Neural cell (in vitro differentiated cells): ENCODE measurements at regions not wholly inside any gene's neighbourhood (a gene's known extent, or its start where the extent isn't known, plus 50 kb on each side); places are given as distances from the start of the nearest gene placed in this dataset.

Experiments used
- H2AFZ ChIP-seq: fragments of 200-600, 300-800 bp; sonication (generic), shearing (Covaris generic); 2 replicates; pipeline ENCODE4 v1.6.0; 2014; ENCODE audit warnings: low read depth, mild to moderate bottlenecking, antibody characterized with exemption, low read length, moderate library complexity
- H3F3A ChIP-seq: fragments of 200-600 bp; shearing (Covaris generic); 2 replicates; pipeline ENCODE4 v1.6.1; 2016; ENCODE audit warnings: mild to moderate bottlenecking, moderate library complexity, mixed read lengths, antibody characterized with exemption, low read length; ENCODE audit not compliant: insufficient read depth, poor library complexity, severe bottlenecking
- H3K27ac ChIP-seq: fragments of 200-600, 300-800 bp; sonication (generic), shearing (Covaris generic); 2 replicates; pipeline ENCODE4 v1.5.1; 2014; ENCODE audit warnings: mild to moderate bottlenecking, low read length, moderate library complexity
- H3K27me3 ChIP-seq: fragments of 300-800, 200-600 bp; sonication (generic), shearing (Covaris generic); 2 replicates; pipeline ENCODE4 v1.6.0; 2014; ENCODE audit warnings: mild to moderate bottlenecking, low read depth, low read length, moderate library complexity; ENCODE audit not compliant: insufficient read depth
- H3K36me3 ChIP-seq: fragments of 300-800, 200-600 bp; sonication (generic), shearing (Covaris generic); 2 replicates; pipeline ENCODE4 v1.5.1; 2014; ENCODE audit warnings: mild to moderate bottlenecking, antibody characterized with exemption, low read length, moderate library complexity; ENCODE audit not compliant: insufficient read depth
- H3K4me2 ChIP-seq: fragments of 300-800, 200-600 bp; sonication (generic), shearing (Covaris generic); 2 replicates; pipeline ENCODE4 v1.6.0; 2014; ENCODE audit warnings: mild to moderate bottlenecking, low read length
- H3K4me3 ChIP-seq: fragments of 300-800, 200-600 bp; sonication (generic), shearing (Covaris generic); 2 replicates; pipeline ENCODE4 v1.5.1; 2014; ENCODE audit warnings: mild to moderate bottlenecking, low read length, moderate library complexity
- H3K79me2 ChIP-seq: fragments of 200-600 bp; shearing (Covaris generic); replicated peaks from 2 replicates; pipeline ENCODE4 v1.6.0; 2014; ENCODE audit warnings: mild to moderate bottlenecking, low read length, moderate library complexity; ENCODE audit not compliant: insufficient read depth
- H3K9ac ChIP-seq: fragments of 300-800, 200-600 bp; sonication (generic), shearing (Covaris generic); 2 replicates; pipeline ENCODE4 v1.6.1; 2016; ENCODE audit warnings: mild to moderate bottlenecking, low read length, mixed read lengths
- H3K9me2 ChIP-seq: fragments of 200-600 bp; shearing (Covaris generic); 2 replicates; pipeline ENCODE4 v1.6.1; 2016; ENCODE audit warnings: mild to moderate bottlenecking, low read length, mixed read lengths; ENCODE audit not compliant: insufficient read depth
- H3K9me3 ChIP-seq: fragments of 200-600, 300-800 bp; sonication (generic), shearing (Covaris generic); 2 replicates; pipeline ENCODE4 v1.6.1; 2016; ENCODE audit warnings: mild to moderate bottlenecking, mixed run types, low read length, moderate library complexity, mixed read lengths
- H4K20me1 ChIP-seq: fragments of 200-600 bp; shearing (Covaris generic); 2 replicates; pipeline ENCODE4 v1.6.1; 2016; ENCODE audit warnings: mild to moderate bottlenecking, mixed run types; ENCODE audit not compliant: insufficient read depth
- EP300 ChIP-seq: fragments of 450-650 bp; conservative IDR thresholded peaks from 2 replicates; pipeline ENCODE4 v1.6.1; 2014; ENCODE audit warnings: antibody characterized with exemption, mild to moderate bottlenecking, moderate library complexity; ENCODE audit not compliant: poor library complexity, severe bottlenecking
- EZH2 ChIP-seq: fragments of 200-600, 300-800 bp; shearing (Covaris generic), sonication (generic); IDR thresholded peaks from 2 replicates; pipeline ENCODE4 v1.6.1; 2014; ENCODE audit warnings: antibody characterized with exemption, low read length, borderline replicate concordance, mild to moderate bottlenecking; ENCODE audit not compliant: insufficient read depth, poor library complexity, severe bottlenecking
- MXI1 ChIP-seq: fragments of 450-650 bp; conservative IDR thresholded peaks from 2 replicates; pipeline ENCODE4 v1.6.1; 2014; ENCODE audit warnings: antibody characterized with exemption, mild to moderate bottlenecking; ENCODE audit not compliant: poor library complexity, severe bottlenecking
- POLR2AphosphoS5 ChIP-seq: IDR thresholded peaks from 2 replicates; pipeline ENCODE4 v1.6.1; 2012
- RAD21 ChIP-seq: fragments of 450-650 bp; conservative IDR thresholded peaks from 2 replicates; pipeline ENCODE4 v1.6.1; 2014; ENCODE audit warnings: antibody characterized with exemption, mild to moderate bottlenecking, moderate library complexity
- SMC3 ChIP-seq: fragments of 450-650 bp; conservative IDR thresholded peaks from 2 replicates; pipeline ENCODE4 v1.6.1; 2014; ENCODE audit warnings: antibody characterized with exemption, mild to moderate bottlenecking, moderate library complexity; ENCODE audit not compliant: poor library complexity
- TAF1 ChIP-seq: IDR thresholded peaks from 2 replicates; pipeline ENCODE4 v1.6.1; 2012; ENCODE audit warnings: low read depth
- TF ChIP-seq, protein P1 (sequence below): fragments of 450-650 bp; IDR thresholded peaks from 2 replicates; pipeline ENCODE4 v1.5.1; 2014; ENCODE audit warnings: antibody characterized with exemption, mild to moderate bottlenecking, moderate library complexity; ENCODE audit not compliant: poor library complexity, severe bottlenecking
- TF ChIP-seq, protein P2 (sequence below): IDR thresholded peaks from 2 replicates; pipeline ENCODE4 v1.6.1; 2012; ENCODE audit warnings: borderline replicate concordance

DNA sequence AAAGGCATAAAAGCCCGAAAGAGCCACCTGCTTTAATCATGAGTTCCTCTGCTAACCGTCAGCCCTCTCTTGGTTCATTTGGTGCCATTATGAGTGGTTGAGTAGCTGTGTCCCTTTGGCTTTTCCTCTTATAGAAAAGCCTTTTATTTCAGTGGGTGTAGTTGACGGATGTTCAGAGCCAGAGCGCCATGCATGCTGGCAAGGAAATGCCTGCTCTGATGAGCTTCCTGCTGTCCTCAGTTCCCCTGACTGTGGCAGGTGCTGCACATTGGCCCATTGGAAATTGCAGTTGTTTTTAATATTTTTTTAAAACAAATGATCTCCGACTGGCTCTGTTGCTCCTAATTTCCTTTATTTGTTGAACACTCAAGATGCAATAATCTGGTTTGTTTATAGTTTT, 77.3 kb upstream of the LIMCH1 start:
- no peaks in the 10 kb centered on the region for H3K9me3 ChIP-seq
- TF ChIP-seq, protein P1, sequence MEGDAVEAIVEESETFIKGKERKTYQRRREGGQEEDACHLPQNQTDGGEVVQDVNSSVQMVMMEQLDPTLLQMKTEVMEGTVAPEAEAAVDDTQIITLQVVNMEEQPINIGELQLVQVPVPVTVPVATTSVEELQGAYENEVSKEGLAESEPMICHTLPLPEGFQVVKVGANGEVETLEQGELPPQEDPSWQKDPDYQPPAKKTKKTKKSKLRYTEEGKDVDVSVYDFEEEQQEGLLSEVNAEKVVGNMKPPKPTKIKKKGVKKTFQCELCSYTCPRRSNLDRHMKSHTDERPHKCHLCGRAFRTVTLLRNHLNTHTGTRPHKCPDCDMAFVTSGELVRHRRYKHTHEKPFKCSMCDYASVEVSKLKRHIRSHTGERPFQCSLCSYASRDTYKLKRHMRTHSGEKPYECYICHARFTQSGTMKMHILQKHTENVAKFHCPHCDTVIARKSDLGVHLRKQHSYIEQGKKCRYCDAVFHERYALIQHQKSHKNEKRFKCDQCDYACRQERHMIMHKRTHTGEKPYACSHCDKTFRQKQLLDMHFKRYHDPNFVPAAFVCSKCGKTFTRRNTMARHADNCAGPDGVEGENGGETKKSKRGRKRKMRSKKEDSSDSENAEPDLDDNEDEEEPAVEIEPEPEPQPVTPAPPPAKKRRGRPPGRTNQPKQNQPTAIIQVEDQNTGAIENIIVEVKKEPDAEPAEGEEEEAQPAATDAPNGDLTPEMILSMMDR: no peak
- TF ChIP-seq EZH2 (no peak), SMC3 (no peak), EP300 (no peak), RAD21 (no peak), TAF1 (no peak)
- no peak overlapping the region for H3K4me3 ChIP-seq
- H3K36me3 ChIP-seq: no peaks in the 10 kb centered on the region
- no peaks in the 10 kb centered on the region for H3F3A ChIP-seq
- H3K79me2 ChIP-seq: no peaks in the 10 kb centered on the region
- no peak overlapping the region for H3K4me2 ChIP-seq
- no peaks in the 10 kb centered on the region for H4K20me1 ChIP-seq
- no peak overlapping the region for H2AFZ ChIP-seq
- H3K27ac ChIP-seq: no peak overlapping the region
- no peak overlapping the region for H3K9ac ChIP-seq
- H3K9me2 ChIP-seq: no peaks in the 10 kb centered on the region
- H3K27me3 ChIP-seq: no peaks in the 10 kb centered on the region

DNA sequence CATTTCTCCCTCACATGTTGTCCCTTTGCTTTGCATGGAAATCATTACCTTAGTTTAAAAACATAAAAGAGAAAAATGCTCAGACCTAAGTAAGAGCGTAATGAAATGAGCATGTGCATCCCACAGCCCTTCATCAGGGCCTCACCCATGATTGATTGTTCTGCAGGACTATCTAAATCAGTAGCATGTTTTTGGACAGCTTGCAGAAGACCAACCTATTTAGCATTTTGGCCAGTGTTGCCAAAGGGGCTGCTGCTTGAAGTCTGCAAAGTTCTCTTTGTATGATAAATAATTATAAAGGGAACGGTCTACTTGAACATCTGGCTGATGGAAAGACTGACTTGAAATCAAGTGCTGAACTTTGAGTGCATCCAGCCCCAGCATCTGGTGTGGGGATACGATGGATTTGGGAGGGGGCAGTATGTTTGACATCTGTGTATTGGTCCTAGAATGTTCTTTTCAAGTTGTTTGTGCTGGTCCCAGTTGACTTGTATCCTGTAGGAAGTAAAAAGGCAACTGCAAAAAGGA, 76.1 kb upstream of the LIMCH1 start:
- H3K79me2 ChIP-seq: no peaks in the 10 kb centered on the region
- H3K36me3 ChIP-seq: no peaks in the 10 kb centered on the region
- H3K4me2 ChIP-seq: no peak overlapping the region
- no peak overlapping the region for H2AFZ ChIP-seq
- no peaks in the 10 kb centered on the region for H3K9me3 ChIP-seq
- H4K20me1 ChIP-seq: no peaks in the 10 kb centered on the region
- no peaks in the 10 kb centered on the region for H3F3A ChIP-seq
- no peak overlapping the region for H3K9ac ChIP-seq
- no peaks in the 10 kb centered on the region for H3K27me3 ChIP-seq
- H3K9me2 ChIP-seq: no peaks in the 10 kb centered on the region
- no peak overlapping the region for H3K27ac ChIP-seq
- TF ChIP-seq, protein P2, sequence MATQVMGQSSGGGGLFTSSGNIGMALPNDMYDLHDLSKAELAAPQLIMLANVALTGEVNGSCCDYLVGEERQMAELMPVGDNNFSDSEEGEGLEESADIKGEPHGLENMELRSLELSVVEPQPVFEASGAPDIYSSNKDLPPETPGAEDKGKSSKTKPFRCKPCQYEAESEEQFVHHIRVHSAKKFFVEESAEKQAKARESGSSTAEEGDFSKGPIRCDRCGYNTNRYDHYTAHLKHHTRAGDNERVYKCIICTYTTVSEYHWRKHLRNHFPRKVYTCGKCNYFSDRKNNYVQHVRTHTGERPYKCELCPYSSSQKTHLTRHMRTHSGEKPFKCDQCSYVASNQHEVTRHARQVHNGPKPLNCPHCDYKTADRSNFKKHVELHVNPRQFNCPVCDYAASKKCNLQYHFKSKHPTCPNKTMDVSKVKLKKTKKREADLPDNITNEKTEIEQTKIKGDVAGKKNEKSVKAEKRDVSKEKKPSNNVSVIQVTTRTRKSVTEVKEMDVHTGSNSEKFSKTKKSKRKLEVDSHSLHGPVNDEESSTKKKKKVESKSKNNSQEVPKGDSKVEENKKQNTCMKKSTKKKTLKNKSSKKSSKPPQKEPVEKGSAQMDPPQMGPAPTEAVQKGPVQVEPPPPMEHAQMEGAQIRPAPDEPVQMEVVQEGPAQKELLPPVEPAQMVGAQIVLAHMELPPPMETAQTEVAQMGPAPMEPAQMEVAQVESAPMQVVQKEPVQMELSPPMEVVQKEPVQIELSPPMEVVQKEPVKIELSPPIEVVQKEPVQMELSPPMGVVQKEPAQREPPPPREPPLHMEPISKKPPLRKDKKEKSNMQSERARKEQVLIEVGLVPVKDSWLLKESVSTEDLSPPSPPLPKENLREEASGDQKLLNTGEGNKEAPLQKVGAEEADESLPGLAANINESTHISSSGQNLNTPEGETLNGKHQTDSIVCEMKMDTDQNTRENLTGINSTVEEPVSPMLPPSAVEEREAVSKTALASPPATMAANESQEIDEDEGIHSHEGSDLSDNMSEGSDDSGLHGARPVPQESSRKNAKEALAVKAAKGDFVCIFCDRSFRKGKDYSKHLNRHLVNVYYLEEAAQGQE: no peak
- TF ChIP-seq TAF1: no peak
- no peak overlapping the region for H3K4me3 ChIP-seq

DNA sequence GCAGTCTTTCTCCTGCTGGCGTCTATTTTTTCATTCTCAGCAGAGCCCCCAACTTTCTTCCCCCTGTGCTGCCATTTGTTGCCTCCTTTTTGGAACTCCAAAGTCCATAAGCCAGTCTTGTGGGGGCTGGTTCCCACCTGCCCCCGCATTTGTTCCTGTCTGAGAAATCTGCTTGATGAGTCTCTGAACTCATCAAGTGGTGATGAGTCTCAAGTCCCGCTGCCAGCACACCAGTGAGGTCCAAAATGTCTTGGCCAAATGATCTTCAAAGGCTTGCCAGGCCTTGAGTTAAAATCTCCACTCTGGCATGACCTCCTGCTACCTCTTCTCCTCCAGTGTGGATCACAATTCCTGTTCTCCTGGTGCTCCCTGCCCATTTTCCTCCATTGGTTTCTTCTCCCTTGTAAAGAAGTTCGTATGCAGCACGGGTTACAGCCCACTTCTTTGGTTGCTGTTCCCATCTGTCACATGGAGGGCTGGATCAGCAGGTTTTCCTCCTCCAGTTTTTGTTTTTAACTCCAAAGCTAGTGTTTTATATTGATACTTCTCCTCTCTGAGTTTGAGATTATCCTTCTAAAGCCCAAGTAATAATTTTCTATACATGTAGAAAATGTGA, 72.7 kb upstream of the LIMCH1 start:
- H3K27ac ChIP-seq: no peak overlapping the region

More for the DNA sequence above, 72.7 kb upstream of the LIMCH1 start:
- Histone ChIP-seq H2AFZ (no peak overlapping the region), H3F3A (no peaks in the 10 kb centered on the region), H3K9me2 (no peaks in the 10 kb centered on the region), H4K20me1 (no peaks in the 10 kb centered on the region), H3K9me3 (no peaks in the 10 kb centered on the region), H3K79me2 (no peaks in the 10 kb centered on the region), H3K27me3 (no peaks in the 10 kb centered on the region), H3K4me3 (no peak overlapping the region), H3K9ac (no peak overlapping the region), H3K4me2 (no peak overlapping the region), H3K36me3 (no peaks in the 10 kb centered on the region)
- TF ChIP-seq MXI1 (no peak), EZH2 (no peak), TAF1 (no peak), RAD21 (no peak), POLR2AphosphoS5 (no peak), SMC3 (no peak), EP300 (no peak)
- TF ChIP-seq, protein P1: no peak
- TF ChIP-seq, protein P2: no peak
